NCI-H2227 treated with DMSO at 0.1 percent for 48 hours (cell line): ENCODE measurements at regions not wholly inside any gene's neighbourhood (a gene's known extent, or its start where the extent isn't known, plus 50 kb on each side); places are given as distances from the start of the nearest gene placed in this dataset.
"Not testable (repeated sequence)": the region's sequence is repeated elsewhere in the genome, so short reads cannot be mapped to it uniquely, and the experiment has no call there.

ENCODE experiments used
- DNase-seq: peaks from one replicate; lab custom pipeline; 2025; lab: John Stamatoyannopoulos, UW

- no peak for DNase-seq
Observed at GRCh38 chr13:31518645-31519044, 220.7 kb upstream of the RXFP2 start.

DNA sequence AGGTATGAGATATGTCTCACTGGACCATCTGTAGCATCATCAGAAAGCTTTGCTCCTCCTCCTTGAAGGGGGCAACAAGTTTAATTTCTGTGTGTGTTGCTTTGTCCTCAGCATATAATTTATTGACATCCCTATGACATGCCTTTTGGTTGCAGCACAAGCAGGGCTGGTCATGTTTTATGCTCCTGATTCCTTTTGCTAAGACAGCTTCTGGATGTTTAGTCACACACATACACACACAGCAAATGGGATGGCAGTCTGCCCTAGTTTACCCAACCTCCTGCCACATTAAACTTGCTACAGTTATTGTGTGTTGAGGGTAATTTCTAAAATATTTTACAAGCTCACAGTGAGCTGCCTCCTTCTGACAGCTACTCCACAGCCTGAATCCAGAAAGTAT, 217.9 kb upstream of the RXFP2 start:
- no peak for DNase-seq

GRCh38 chr13:31522396-31522795, 216.9 kb upstream of the RXFP2 start:
- no peak for DNase-seq

- DNase-seq: no peak
Observed at GRCh38 chr13:31528176-31528575, 211.2 kb upstream of the RXFP2 start.

DNA sequence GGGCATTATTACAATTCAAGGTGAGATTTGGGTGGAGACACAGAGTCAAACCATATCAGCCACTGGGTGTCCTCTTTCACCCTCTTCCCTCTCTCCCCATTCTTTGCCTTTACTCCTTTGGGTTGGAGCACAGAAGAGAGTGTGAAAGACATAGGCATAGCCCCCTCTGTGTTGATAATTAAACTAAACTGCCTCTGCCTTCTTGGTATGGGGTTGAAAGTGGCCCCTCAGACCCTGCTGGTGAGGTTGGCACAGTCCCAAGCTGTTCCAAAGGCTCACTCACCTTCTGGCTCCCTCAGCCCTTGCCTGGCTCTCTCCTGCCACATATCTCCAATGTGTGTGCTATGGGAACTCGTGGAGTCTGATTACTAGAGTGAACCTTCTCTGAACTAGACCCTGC, 210.6 kb upstream of the RXFP2 start:
- DNase-seq: no peak

GRCh38 chr13:31530922-31531321, 208.4 kb upstream of the RXFP2 start:
- DNase-seq: no peak

- DNase-seq: no peak
Observed at GRCh38 chr13:31537052-31537451, 202.3 kb upstream of the RXFP2 start.

DNA sequence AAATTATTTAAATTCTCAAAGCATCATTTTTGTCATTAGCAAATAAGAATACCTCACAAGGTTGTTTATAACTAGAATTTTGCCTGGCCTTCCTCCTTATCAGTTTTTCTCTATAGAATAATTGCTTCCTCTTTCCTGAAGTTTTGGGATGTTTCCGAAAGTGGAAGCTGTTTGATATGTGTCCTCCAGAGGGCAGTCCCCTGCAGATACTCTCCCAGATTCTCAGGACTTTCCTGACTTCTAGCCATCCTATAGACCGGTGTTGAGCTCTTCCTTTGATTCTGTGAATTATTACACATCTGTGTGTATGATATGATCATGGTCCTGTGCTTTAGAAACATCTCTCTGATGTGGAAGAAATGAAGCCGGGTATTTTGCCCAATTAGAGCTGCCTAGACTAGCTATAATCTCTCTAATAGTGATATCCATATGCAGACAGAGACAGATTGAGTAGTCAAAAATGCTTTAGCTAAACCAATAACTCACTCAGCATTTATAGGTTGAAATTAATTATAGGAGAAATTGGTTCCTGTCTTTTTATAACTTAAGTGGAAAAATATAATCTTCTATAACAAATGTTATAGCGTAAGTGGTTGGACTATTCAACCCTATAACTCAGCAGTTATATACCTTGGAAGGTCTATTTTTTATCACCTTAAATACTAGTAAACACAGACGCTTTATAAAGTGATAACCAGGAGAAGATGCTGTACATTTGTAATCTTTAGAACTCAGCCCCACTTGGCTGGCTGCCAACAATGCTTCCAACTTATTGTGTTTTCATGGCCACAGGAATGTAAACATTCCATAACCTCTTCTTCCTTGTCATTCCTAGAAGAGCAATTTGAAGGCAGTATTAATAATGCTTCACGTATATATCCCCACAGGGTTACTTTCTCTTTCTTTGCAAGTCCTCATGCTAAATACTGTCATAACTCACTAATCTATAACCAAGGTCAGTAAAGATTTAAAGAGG, 201.0 kb upstream of the RXFP2 start:
- DNase-seq: no peak

DNA sequence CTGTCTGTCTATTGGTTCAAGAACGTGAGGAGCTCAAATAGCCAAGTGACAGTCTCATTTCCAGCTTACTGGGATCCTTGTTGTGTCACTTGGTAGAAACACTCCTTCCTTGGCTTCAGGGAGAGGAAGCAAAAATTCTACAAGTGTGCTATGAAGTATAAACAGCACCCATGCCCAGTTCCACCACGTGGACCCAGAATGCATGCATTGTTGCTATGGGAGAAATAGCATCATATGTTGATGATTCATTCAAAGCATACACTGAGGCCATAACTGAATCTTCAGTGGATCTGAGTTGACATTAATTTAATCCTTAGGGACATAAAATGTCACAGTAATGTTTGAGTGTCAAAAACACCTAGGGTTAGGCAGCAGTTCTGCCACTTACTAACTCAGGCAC, 199.0 kb upstream of the RXFP2 start:
- DNase-seq: no peak

- no peak for DNase-seq
Observed at GRCh38 chr13:31543190-31543589, 196.1 kb upstream of the RXFP2 start.

DNA sequence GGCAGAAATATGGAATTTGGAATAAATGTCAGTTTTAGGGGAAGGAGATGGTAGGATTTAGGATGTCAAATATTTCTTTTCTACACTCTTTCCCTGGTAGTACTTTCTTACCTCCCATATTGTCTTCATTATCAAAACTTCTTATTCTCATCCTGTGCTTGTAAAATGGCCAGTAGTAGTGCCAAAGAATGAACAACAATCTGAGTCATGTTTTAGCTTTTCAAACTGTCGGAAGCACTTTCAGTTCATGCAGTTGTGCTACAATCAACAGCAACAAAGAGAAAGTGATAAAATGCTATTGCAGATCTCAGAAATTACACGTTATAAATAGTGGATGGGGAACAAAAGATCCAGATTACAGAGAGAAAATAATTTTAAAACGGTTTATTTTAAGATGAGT, 193.7 kb upstream of the RXFP2 start:
- no peak for DNase-seq

- no peak for DNase-seq
Observed at GRCh38 chr13:31556376-31556775, 182.9 kb upstream of the RXFP2 start.

DNA sequence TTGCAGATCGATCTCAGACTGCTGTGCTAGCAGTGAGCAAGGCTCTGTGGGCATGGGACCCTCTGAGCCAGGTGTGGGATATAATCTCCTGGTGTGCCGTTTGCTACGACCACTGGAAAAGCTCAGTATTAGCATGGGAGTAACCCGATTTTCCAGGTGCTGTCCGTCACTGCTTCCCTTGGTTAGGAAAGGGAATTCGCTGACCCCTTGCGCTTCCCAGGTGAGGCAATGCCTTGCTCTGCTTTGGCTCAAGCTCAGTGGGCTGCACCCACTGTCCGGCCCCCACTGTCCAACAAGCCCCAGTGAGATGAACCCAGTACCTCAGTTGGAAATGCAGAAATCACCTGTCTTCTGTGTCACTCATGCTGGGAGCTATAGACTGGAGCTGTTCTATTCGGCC, 155.1 kb upstream of the RXFP2 start:
- not testable (repeated sequence) for DNase-seq

DNA sequence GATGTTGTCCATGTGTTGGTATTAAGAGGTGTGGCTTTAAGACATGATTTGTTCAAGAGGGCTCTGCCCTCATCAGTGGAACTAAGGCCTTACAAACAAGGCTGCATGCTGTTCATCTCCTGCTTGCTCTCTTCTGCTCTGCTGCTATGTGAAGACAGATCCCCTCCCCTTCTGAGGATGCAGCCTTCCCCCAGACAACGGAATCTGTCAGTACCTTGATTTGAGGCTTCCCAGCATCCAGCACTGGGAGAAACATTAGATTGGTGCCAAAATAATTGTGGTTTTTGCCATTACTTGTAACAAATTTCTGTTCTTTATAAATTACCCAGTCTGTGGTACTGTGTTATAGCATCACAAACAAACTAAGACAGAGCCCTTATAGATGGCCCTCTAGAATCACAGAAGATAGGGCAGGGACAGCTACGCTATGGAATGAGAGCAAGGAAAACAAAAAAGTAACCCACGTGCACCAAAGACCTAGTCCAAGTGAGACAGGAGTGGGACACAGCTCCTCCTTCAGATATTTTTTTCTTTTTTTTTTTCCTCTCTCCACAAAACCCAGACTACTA, 151.5 kb upstream of the RXFP2 start:
- DNase-seq: no peak

DNA sequence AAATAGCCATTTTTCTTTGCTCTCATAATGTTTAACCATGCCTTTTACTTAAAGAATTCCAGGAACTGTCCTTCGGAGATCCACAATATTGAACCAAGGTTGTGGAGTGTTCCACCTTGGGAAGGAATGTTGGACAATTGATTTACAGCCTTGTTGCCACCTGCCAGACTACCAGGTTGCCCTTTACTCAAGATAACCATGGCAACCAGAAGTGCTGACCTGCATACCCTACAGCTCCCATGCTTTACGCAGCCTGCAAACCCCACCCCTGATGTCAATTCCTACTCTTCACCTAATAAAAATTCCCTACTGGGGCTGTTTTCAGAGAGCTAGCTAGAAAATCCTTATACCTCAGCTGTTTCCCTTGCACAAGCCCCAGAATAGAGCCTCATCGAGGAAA, 151.0 kb upstream of the RXFP2 start:
- no peak for DNase-seq

GRCh38 chr13:31588893-31589292, 150.4 kb upstream of the RXFP2 start:
- DNase-seq: no peak

DNA sequence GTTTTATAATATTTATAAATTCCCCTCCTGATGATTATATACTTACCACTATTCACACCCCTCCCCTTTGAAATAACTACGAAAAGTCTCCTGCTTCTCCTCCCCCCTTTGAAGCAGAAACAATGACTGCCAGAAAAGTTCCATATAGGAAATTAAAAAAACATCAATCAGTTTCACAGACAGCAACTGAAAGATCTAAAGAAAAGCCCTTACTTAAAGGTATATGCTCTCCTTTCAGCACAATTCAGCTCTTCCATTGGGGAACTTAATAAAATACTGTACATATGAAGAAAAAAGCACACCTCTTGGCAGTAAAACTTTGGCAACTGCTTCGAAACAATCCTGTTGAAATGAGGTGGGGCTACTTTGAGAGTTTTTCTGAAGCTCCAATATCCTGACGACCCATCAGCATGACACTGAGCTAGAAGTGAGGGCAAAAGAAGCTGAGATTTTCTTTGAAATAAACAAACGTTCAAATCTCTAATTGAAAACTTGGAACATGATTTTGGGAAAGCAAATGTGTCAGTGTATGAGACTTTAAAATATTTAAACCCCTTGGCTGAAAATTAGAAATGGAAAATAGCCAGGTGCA, 147.6 kb upstream of the RXFP2 start:
- DNase-seq: no peak

DNA sequence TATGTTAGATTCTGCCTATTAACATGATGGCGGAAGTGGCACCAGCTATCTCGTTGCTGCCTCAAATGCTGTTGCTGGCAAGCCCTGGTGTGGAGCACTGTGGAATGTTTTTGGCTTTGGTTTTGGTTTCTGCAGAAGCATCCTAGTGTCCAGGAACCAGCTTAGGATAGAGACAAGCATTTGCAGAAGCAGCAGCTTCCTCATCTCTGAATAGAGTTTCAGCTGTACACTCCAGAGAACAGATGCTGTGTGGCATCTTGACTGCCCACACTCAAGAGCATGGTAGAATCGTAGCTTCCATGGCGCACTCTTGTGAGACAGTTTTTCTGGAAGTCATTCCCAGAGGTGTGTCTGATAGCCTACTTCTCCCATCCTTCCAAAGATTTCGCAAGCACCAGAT, 145.3 kb upstream of the RXFP2 start:
- no peak for DNase-seq

DNA sequence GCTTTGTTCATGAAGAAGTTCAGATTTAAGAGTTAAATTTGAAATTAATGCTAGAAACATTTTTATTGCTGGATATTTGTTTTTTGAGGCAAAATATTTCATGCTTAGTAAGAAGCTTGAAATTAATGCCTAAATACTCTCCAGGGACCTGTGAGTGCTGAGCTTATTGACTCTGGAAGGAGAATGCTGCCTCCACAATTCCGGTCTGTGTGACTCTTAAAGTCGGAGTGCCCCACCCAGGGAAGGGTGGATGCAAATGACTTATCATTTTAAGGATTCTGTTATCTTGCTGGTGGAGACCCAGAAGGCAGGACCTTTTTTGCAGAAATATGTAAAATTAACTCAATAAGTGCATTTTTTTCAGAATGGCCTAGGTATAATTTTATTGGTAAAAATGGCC, 143.8 kb upstream of the RXFP2 start:
- no peak for DNase-seq

GRCh38 chr13:31598990-31599389, 140.3 kb upstream of the RXFP2 start:
- DNase-seq: no peak

- DNase-seq: no peak
Observed at GRCh38 chr13:31605076-31605860, 134.1 kb upstream of the RXFP2 start.

DNA sequence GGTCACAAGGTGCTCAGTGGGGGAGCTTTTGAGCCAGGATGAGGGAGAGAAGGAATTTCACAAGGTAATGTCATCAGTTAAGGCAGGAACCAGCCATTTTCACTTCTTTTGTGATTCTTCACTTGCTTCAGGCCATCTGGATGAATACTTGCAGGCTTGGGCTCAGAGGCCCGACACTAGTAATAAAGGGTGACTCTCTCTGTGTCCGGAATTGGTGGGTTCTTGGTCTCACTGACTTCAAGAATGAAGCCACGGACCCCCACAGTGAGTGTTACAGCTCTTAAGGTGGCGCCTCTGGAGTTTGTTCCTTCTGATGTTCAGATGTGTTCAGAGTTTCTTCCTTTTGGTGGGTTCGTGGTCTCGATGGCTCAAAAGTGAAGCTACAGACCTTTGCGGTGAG, 131.8 kb upstream of the RXFP2 start:
- DNase-seq: not testable (repeated sequence)
